PC-9 (cell line): ENCODE measurements at regions not wholly inside any gene's neighbourhood (a gene's known extent, or its start where the extent isn't known, plus 50 kb on each side); places are given as distances from the start of the nearest gene placed in this dataset.

Experiments used
- CTCF ChIP-seq: fragments of 200-600 bp; sonication (generic); conservative IDR thresholded peaks from 2 replicates; pipeline ENCODE4 v1.6.1; 2017; ENCODE audit warnings: mixed run types, antibody characterized with exemption, mild to moderate bottlenecking, moderate library complexity
- EZH2 ChIP-seq: fragments of 200-600 bp; sonication (generic); IDR thresholded peaks from 2 replicates; pipeline ENCODE4 v1.8.0; 2017; ENCODE audit warnings: antibody characterized with exemption, low read depth

GRCh38 chrX:10949541-10949940, 161.6 kb upstream of the HCCS start:
- no peak for TF ChIP-seq CTCF
- no peak for TF ChIP-seq EZH2
